DND-41 (cell line): ENCODE measurements at regions not wholly inside any gene's neighbourhood (a gene's known extent, or its start where the extent isn't known, plus 50 kb on each side); places are given as distances from the start of the nearest gene placed in this dataset.

Source experiments
- ATAC-seq: fragments of 200-7000 bp; cut with Tn5 transposase; 3 replicates; pipeline ENCODE4 v1.9.1; 2021; ENCODE audit warnings: low read depth; ENCODE audit not compliant: insufficient read depth
- DNase-seq: peaks from one replicate; pipeline ENCODE4 v3.0.0-alpha.2; 2020
- H2AFZ ChIP-seq: 2 replicates; pipeline ENCODE4 v1.6.0; 2012; ENCODE audit warnings: low read depth, low read length
- H3K27ac ChIP-seq: 2 replicates; pipeline ENCODE4 v1.5.1; 2012; ENCODE audit warnings: low read length, inconsistent platforms
- H3K27me3 ChIP-seq: fragments of 200-600 bp; sonication (generic); 2 replicates; pipeline ENCODE4 v1.6.0; 2012; ENCODE audit warnings: low read length, mild to moderate bottlenecking, inconsistent platforms; ENCODE audit not compliant: insufficient read depth, poor library complexity
- H3K36me3 ChIP-seq: 2 replicates; pipeline ENCODE4 v1.5.1; 2012; ENCODE audit warnings: low read length, inconsistent platforms; ENCODE audit not compliant: insufficient read depth
- H3K4me1 ChIP-seq: 2 replicates; pipeline ENCODE4 v1.5.1; 2012; ENCODE audit warnings: mild to moderate bottlenecking, low read length; ENCODE audit not compliant: insufficient read depth
- H3K4me2 ChIP-seq: 2 replicates; pipeline ENCODE4 v1.6.0; 2012; ENCODE audit warnings: mild to moderate bottlenecking, moderate library complexity, low read length, inconsistent platforms; ENCODE audit not compliant: insufficient read depth
- H3K4me3 ChIP-seq, 2 experiments: fragments of 200-600 bp in 1 of 2; shearing (Covaris generic) in 1 of 2; 2 replicates each; pipeline ENCODE4 v1.5.1; 2012 to 2016; ENCODE audit warnings: inconsistent platforms in 2 of 2, low read length in 2 of 2, mild to moderate bottlenecking in 2 of 2, low read depth in 1 of 2, moderate library complexity in 1 of 2
- H3K79me2 ChIP-seq: 2 replicates; pipeline ENCODE4 v1.6.0; 2012; ENCODE audit warnings: low read length, inconsistent platforms; ENCODE audit not compliant: insufficient read depth
- H3K9ac ChIP-seq: 2 replicates; pipeline ENCODE4 v1.6.0; 2012; ENCODE audit warnings: low read depth, mild to moderate bottlenecking, inconsistent platforms, low read length, moderate library complexity
- H3K9me3 ChIP-seq: 2 replicates; pipeline ENCODE4 v1.5.1; 2012; ENCODE audit warnings: low read length, moderate library complexity, mild to moderate bottlenecking, inconsistent platforms; ENCODE audit not compliant: insufficient read depth, severe bottlenecking
- H4K20me1 ChIP-seq: 2 replicates; pipeline ENCODE4 v1.6.0; 2012; ENCODE audit warnings: low read length; ENCODE audit not compliant: insufficient read depth
- CTCF ChIP-seq: IDR thresholded peaks from 2 replicates; pipeline ENCODE4 v1.5.1; 2012; ENCODE audit warnings: borderline replicate concordance, low read length, moderate library complexity, mild to moderate bottlenecking; ENCODE audit not compliant: poor library complexity, severe bottlenecking; ENCODE audit errors: extremely low read depth
- EZH2 ChIP-seq: IDR thresholded peaks from 3 replicates; pipeline ENCODE4 v1.6.1; 2012; ENCODE audit warnings: borderline replicate concordance, low read depth, mild to moderate bottlenecking, moderate library complexity, low read length, inconsistent platforms; ENCODE audit not compliant: severe bottlenecking

- DNase-seq = no peak
- no peak overlapping the region for H3K27ac ChIP-seq
- no peaks in the 10 kb centered on the region for H3K79me2 ChIP-seq
- H3K27me3 ChIP-seq = no peaks in the 10 kb centered on the region
- TF ChIP-seq CTCF (no peak), EZH2 (no peak)
- no peaks in the 10 kb centered on the region for H3K36me3 ChIP-seq
- no peak for ATAC-seq
- no peak overlapping the region for H2AFZ ChIP-seq
- H3K4me3 ChIP-seq = no peak overlapping the region
- H4K20me1 ChIP-seq = no peaks in the 10 kb centered on the region
- no peak overlapping the region for H3K4me2 ChIP-seq
- no peaks in the 10 kb centered on the region for H3K9me3 ChIP-seq
- H3K4me1 ChIP-seq = no peaks in the 10 kb centered on the region
- no peak overlapping the region for H3K9ac ChIP-seq
Observed at GRCh38 chr17:72011561-72011960, 109.3 kb upstream of the SOX9 start.

- ATAC-seq = no peak
Observed at GRCh38 chr17:72021417-72022041, 99.3 kb upstream of the SOX9 start.

GRCh38 chr17:72022328-72023275 lies 98.2 kb upstream of the SOX9 start:
- peaks cover 6% of the 10 kb centered on the region for H3K27me3 ChIP-seq
- H3K4me2 ChIP-seq = no peak overlapping the region
- H3K36me3 ChIP-seq = no peaks in the 10 kb centered on the region
- H3K4me3 ChIP-seq = no peak overlapping the region
- no peaks in the 10 kb centered on the region for H3K4me1 ChIP-seq
- TF ChIP-seq CTCF = no peak
- no peak for TF ChIP-seq EZH2
- no peaks in the 10 kb centered on the region for H3K79me2 ChIP-seq
- H3K9me3 ChIP-seq = no peaks in the 10 kb centered on the region
- DNase-seq = no peak
- H4K20me1 ChIP-seq = no peaks in the 10 kb centered on the region
- no peak overlapping the region for H3K27ac ChIP-seq
- H2AFZ ChIP-seq = no peak overlapping the region
- ATAC-seq = no peak
- no peak overlapping the region for H3K9ac ChIP-seq

More at GRCh38 chr17:72021417-72022041, 99.3 kb upstream of the SOX9 start:
- Histone ChIP-seq H3K36me3 (no peaks in the 10 kb centered on the region), H3K79me2 (no peaks in the 10 kb centered on the region), H3K9ac (no peak overlapping the region), H2AFZ (no peak overlapping the region), H4K20me1 (no peaks in the 10 kb centered on the region), H3K27me3 (peaks cover 4% of the 10 kb centered on the region), H3K4me2 (no peak overlapping the region), H3K9me3 (no peaks in the 10 kb centered on the region), H3K27ac (no peak overlapping the region), H3K4me3 (no peak overlapping the region), H3K4me1 (no peaks in the 10 kb centered on the region)
- TF ChIP-seq CTCF = no peak
- no peak for TF ChIP-seq EZH2
- DNase-seq = no peak
